ENCODE measurements at regions not wholly inside any gene's neighbourhood (a gene's known extent, or its start where the extent isn't known, plus 50 kb on each side); places are given as distances from the start of the nearest gene placed in this dataset.

DNA sequence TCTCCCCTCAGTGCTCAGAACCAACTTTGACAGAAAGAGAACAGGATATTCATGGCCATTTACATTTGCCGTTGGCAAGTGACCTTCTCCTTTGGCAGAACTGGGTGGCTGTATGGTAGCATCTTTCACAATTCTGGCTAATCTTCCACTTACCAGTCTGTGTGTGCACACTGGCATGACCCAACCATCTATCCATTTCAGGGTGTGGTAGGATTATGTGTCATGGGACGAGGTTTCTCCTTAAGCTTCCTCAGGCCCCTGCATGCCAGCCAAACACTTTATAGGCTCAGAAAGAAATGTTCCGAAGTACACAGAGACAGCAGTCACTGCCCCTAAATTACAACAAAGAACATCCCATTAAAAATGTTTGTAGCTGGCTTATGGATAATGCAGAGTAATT is 497.1 kb downstream of the NFIB start:
- TF ChIP-seq EZH2 (IDR thresholded peaks at IDR 0.05): no peak
- TF ChIP-seq, protein P1, sequence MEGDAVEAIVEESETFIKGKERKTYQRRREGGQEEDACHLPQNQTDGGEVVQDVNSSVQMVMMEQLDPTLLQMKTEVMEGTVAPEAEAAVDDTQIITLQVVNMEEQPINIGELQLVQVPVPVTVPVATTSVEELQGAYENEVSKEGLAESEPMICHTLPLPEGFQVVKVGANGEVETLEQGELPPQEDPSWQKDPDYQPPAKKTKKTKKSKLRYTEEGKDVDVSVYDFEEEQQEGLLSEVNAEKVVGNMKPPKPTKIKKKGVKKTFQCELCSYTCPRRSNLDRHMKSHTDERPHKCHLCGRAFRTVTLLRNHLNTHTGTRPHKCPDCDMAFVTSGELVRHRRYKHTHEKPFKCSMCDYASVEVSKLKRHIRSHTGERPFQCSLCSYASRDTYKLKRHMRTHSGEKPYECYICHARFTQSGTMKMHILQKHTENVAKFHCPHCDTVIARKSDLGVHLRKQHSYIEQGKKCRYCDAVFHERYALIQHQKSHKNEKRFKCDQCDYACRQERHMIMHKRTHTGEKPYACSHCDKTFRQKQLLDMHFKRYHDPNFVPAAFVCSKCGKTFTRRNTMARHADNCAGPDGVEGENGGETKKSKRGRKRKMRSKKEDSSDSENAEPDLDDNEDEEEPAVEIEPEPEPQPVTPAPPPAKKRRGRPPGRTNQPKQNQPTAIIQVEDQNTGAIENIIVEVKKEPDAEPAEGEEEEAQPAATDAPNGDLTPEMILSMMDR (IDR thresholded peaks at IDR 0.05): no peak
